Liver (tissue), 8 donors: ENCODE measurements at regions not wholly inside any gene's neighbourhood (a gene's known extent, or its start where the extent isn't known, plus 50 kb on each side); places are given as distances from the start of the nearest gene placed in this dataset.

Experiments
- DNase-seq: peaks from one replicate; pipeline ENCODE4 v3.0.0-alpha.2; 2017; ENCODE audit warnings: low spot score
- H3K27ac ChIP-seq, 2 donors: one replicate each; pipeline ENCODE4 v1.7.0; 2013; ENCODE audit warnings: inconsistent platforms in 2 of 2, low read length in 2 of 2, control low read depth in 1 of 2, low read depth in 1 of 2, mild to moderate bottlenecking in 1 of 2
- H3K27me3 ChIP-seq, 4 donors: one replicate each; pipeline versions ENCODE4 v1.6.1 to v1.7.0; 2013; ENCODE audit warnings: low read length in 3 of 4, inconsistent platforms in 1 of 4, mild to moderate bottlenecking in 1 of 4, moderate library complexity in 1 of 4; ENCODE audit not compliant: control insufficient read depth in 4 of 4, insufficient read depth in 4 of 4
- H3K36me3 ChIP-seq, 4 donors: one replicate each; pipeline versions ENCODE4 v1.6.1 to v1.7.0; 2013; ENCODE audit warnings: low read length in 3 of 4, mild to moderate bottlenecking in 3 of 4, low read depth in 1 of 4, moderate library complexity in 1 of 4; ENCODE audit not compliant: control insufficient read depth in 4 of 4, insufficient read depth in 3 of 4
- H3K4me1 ChIP-seq, 4 donors: one replicate each; pipeline versions ENCODE4 v1.6.1 to v1.7.0; 2013; ENCODE audit warnings: low read length in 3 of 4, mild to moderate bottlenecking in 3 of 4, moderate library complexity in 1 of 4; ENCODE audit not compliant: control insufficient read depth in 4 of 4, insufficient read depth in 4 of 4
- H3K4me3 ChIP-seq, 3 donors: one replicate each; pipeline versions ENCODE4 v1.6.1 to v1.7.0; 2013; ENCODE audit warnings: low read length in 3 of 3, control low read depth in 1 of 3, low read depth in 1 of 3, mild to moderate bottlenecking in 1 of 3
- H3K9ac ChIP-seq, 2 donors: one replicate each; pipeline ENCODE4 v1.7.0; 2013; ENCODE audit warnings: low read length in 2 of 2, mild to moderate bottlenecking in 2 of 2, moderate library complexity in 2 of 2, control low read depth in 1 of 2, low read depth in 1 of 2
- H3K9me3 ChIP-seq, 4 donors: one replicate each; pipeline versions ENCODE4 v1.6.1 to v1.7.0; 2013; ENCODE audit warnings: low read length in 3 of 4; ENCODE audit not compliant: control insufficient read depth in 4 of 4
- ATF3 ChIP-seq: IDR thresholded peaks from 2 replicates; pipeline ENCODE4 v1.6.1; 2016; ENCODE audit warnings: antibody characterized with exemption
- CTCF ChIP-seq: fragments of 150-350 bp; IDR thresholded peaks from 2 replicates; pipeline ENCODE4 v1.5.1; 2017; ENCODE audit warnings: improper control_type of control experiment, low read depth, low read length; ENCODE audit not compliant: missing input control
- EGR1 ChIP-seq, 2 donors: IDR thresholded peaks; 2 replicates each; pipeline ENCODE4 v1.6.1; 2016 to 2018; ENCODE audit warnings: antibody characterized with exemption in 2 of 2, low read depth in 2 of 2
- FOXA1 ChIP-seq: IDR thresholded peaks from 2 replicates; pipeline ENCODE4 v1.6.1; 2016; ENCODE audit warnings: antibody characterized with exemption
- FOXA2 ChIP-seq: IDR thresholded peaks from 2 replicates; pipeline ENCODE4 v1.6.1; 2016; ENCODE audit warnings: antibody characterized with exemption
- GABPA ChIP-seq, 2 donors: IDR thresholded peaks in 1 of 2; conservative IDR thresholded peaks in 1 of 2; 2 replicates each; pipeline ENCODE4 v1.6.1; 2016; ENCODE audit warnings: antibody characterized with exemption in 2 of 2, mild to moderate bottlenecking in 1 of 2, moderate library complexity in 1 of 2
- HNF4A ChIP-seq, 2 donors: conservative IDR thresholded peaks; 2 replicates each; pipeline ENCODE4 v1.6.1; 2016; ENCODE audit warnings: antibody characterized with exemption in 2 of 2, mild to moderate bottlenecking in 2 of 2
- HNF4G ChIP-seq: IDR thresholded peaks from 2 replicates; pipeline ENCODE4 v1.6.1; 2016; ENCODE audit warnings: antibody characterized with exemption
- JUND ChIP-seq, 2 donors: IDR thresholded peaks; 2 replicates each; pipeline ENCODE4 v1.6.1; 2016; ENCODE audit warnings: antibody characterized with exemption in 2 of 2
- MAX ChIP-seq: IDR thresholded peaks from 2 replicates; pipeline ENCODE4 v1.6.1; 2016; ENCODE audit warnings: antibody characterized with exemption
- NR2F2 ChIP-seq: IDR thresholded peaks from 2 replicates; pipeline ENCODE4 v1.6.1; 2016; ENCODE audit warnings: antibody characterized with exemption
- RAD21 ChIP-seq, 2 donors: IDR thresholded peaks; 2 replicates each; pipeline ENCODE4 v1.6.1; 2016; ENCODE audit warnings: antibody characterized with exemption in 2 of 2, mild to moderate bottlenecking in 2 of 2
- REST ChIP-seq: IDR thresholded peaks from 2 replicates; pipeline ENCODE4 v1.6.1; 2016; ENCODE audit warnings: antibody characterized with exemption, mild to moderate bottlenecking
- RXRA ChIP-seq, 2 donors: IDR thresholded peaks; 2 replicates each; pipeline ENCODE4 v1.6.1; 2017 to 2018; ENCODE audit warnings: antibody characterized with exemption in 2 of 2, mild to moderate bottlenecking in 1 of 2
- SP1 ChIP-seq: IDR thresholded peaks from 2 replicates; pipeline ENCODE4 v1.6.1; 2018; ENCODE audit warnings: antibody characterized with exemption, mild to moderate bottlenecking
- TAF1 ChIP-seq: conservative IDR thresholded peaks from 2 replicates; pipeline ENCODE4 v1.6.1; 2016; ENCODE audit warnings: antibody characterized with exemption, mild to moderate bottlenecking
- YY1 ChIP-seq: IDR thresholded peaks from 2 replicates; pipeline ENCODE4 v1.6.1; 2016; ENCODE audit warnings: antibody characterized with exemption, mild to moderate bottlenecking
- ZBTB33 ChIP-seq: IDR thresholded peaks from 2 replicates; pipeline ENCODE4 v1.6.1; 2016; ENCODE audit warnings: antibody characterized with exemption
- WGBS: extraction: QIAGEN DNeasy Blood & Tissue Kit; methylation state at CpG from one replicate; pipeline ENCODE4 v1.1.7; 2013; 5-methylcytosine and 5-hydroxymethylcytosine counted together
- donor health status: healthy.
- donor health status: healthy.
- donor health status: healthy.
- donor health status: healthy.
- donor health status: healthy.

- Histone ChIP-seq H3K36me3 (no peaks in the 10 kb centered on the region), H3K27me3 (no peaks in the 10 kb centered on the region), H3K4me3 (no peak overlapping the region), H3K4me1 (no peaks in the 10 kb centered on the region), H3K9me3 (peaks cover 0 to 4% (median 0%) of the 10 kb centered on the region in 4 donors), H3K27ac (no peak overlapping the region), H3K9ac (no peak overlapping the region)
- no peak for TF ChIP-seq JUND (IDR thresholded peaks at IDR 0.05)
- TF ChIP-seq ZBTB33 = no peak
- TF ChIP-seq REST = no peak
- TF ChIP-seq TAF1 = no peak
- TF ChIP-seq HNF4A (conservative IDR thresholded peaks at IDR 0.05) = no peak
- no peak for TF ChIP-seq MAX
- no peak for TF ChIP-seq ATF3
- TF ChIP-seq FOXA2 = no peak
- no peak for TF ChIP-seq HNF4G
- TF ChIP-seq CTCF = no peak
- no peak for TF ChIP-seq YY1
- TF ChIP-seq RXRA (IDR thresholded peaks at IDR 0.05) = no peak
- TF ChIP-seq FOXA1 = no peak
- no peak for TF ChIP-seq SP1
- TF ChIP-seq GABPA (IDR thresholded peaks at IDR 0.05 in 1 of 2, conservative IDR thresholded peaks at IDR 0.05 in 1 of 2) = no peak
- TF ChIP-seq EGR1 (IDR thresholded peaks at IDR 0.05; ENCODE audit: low read depth in 2 of 2) = no peak
- TF ChIP-seq NR2F2 = no peak
- TF ChIP-seq RAD21 (IDR thresholded peaks at IDR 0.05) = no peak
- DNase-seq = no peak
- WGBS = 60% methylated on average over 2 of the region's 2 CpGs
Measured at GRCh38 chr11:91755951-91756707, 468.5 kb upstream of the FAT3 start.
